ENCODE measurements at regions not wholly inside any gene's neighbourhood (a gene's known extent, or its start where the extent isn't known, plus 50 kb on each side); places are given as distances from the start of the nearest gene placed in this dataset.

DNA sequence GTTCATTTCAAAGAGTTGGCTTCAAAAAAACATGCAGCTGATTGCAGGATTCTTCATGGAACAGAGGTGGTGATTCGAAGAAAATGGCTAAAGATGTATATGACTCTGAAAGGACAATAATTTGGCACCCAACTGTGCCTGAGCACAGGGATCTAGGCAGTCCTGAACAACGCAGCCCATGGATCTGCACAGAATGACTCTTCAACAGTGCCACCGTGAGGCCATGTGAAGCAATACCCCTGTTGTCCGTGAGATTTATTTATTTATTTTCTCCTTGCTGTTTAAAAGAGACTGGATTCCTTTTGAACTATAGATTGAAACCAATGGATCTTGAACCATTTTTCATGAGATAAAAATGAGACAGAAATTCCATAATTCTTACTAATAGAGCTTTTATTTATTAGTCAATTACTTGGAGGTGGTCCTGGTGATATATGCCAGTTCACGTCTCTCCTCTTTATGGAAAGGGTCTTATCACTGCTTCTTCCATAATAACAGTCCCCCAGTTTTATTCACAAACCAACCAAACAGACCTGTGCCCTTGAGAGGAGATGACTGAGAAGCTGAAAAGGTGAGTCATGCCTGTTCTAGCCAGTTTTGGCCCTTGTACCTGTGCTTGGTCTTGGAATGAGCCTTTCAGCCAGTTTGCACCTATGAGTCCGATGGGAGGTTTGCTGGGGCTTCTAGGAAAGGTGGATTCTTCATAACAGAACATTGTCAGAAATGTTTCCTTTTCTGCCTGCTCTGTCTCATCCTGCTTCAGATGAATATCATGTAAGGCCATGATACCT, 1598.3 kb downstream of the AACS start:
- no peak for TF ChIP-seq CREB1 (IDR thresholded peaks at IDR 0.05; ENCODE audit: low read depth)
- TF ChIP-seq, protein P1, sequence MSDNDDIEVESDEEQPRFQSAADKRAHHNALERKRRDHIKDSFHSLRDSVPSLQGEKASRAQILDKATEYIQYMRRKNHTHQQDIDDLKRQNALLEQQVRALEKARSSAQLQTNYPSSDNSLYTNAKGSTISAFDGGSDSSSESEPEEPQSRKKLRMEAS (IDR thresholded peaks at IDR 0.05) = no peak
- TF ChIP-seq TAF1 (IDR thresholded peaks at IDR 0.05; ENCODE audit: low read depth) = no peak
- no peak for TF ChIP-seq TCF12 (IDR thresholded peaks at IDR 0.05; ENCODE audit: low read depth)
- peak; percentile 30; the same call in 1 of the 2 replicates for TF ChIP-seq RAD21 (IDR thresholded peaks at IDR 0.05; ENCODE audit: low read depth)

DNA sequence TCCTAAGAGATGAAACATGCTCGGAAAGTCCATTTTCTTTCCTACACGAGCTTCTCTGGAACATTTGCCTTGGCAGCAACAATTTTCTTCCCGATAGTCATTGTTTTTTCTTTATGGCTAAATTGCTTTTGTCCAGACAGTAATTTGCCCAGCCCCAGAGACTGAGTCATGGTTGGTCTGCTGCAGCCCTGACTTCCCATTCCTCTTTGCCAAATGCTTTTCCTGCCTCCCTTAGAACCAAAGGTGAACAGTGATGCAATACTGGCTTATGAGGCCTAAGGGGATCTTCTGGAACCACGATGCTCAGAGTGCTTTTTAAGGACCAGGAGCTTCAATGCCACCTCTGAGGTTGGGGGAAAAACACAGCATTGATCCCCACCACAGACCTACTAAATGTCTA, 1599.6 kb upstream of the TMEM132C start:
- TF ChIP-seq CEBPB (IDR thresholded peaks at IDR 0.05) = no peak
- TF ChIP-seq RAD21 (IDR thresholded peaks at IDR 0.05; ENCODE audit: low read depth) = no peak
- TF ChIP-seq TAF1 (IDR thresholded peaks at IDR 0.05; ENCODE audit: low read depth) = no peak
- no peak for TF ChIP-seq NFIC (IDR thresholded peaks at IDR 0.05)
- TF ChIP-seq CREB1 (IDR thresholded peaks at IDR 0.05; ENCODE audit: low read depth) = no peak
- no peak for TF ChIP-seq EP300 (IDR thresholded peaks at IDR 0.05; ENCODE audit: borderline replicate concordance)
- TF ChIP-seq, protein P2, sequence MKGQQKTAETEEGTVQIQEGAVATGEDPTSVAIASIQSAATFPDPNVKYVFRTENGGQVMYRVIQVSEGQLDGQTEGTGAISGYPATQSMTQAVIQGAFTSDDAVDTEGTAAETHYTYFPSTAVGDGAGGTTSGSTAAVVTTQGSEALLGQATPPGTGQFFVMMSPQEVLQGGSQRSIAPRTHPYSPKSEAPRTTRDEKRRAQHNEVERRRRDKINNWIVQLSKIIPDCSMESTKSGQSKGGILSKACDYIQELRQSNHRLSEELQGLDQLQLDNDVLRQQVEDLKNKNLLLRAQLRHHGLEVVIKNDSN (IDR thresholded peaks at IDR 0.05) = no peak
- TF ChIP-seq, protein P1 (IDR thresholded peaks at IDR 0.05) = no peak
- TF ChIP-seq FOXM1 (IDR thresholded peaks at IDR 0.05; ENCODE audit: borderline replicate concordance, low read depth) = no peak
- no peak for TF ChIP-seq YY1 (IDR thresholded peaks at IDR 0.05; ENCODE audit: low read depth)
- TF ChIP-seq, protein P3, sequence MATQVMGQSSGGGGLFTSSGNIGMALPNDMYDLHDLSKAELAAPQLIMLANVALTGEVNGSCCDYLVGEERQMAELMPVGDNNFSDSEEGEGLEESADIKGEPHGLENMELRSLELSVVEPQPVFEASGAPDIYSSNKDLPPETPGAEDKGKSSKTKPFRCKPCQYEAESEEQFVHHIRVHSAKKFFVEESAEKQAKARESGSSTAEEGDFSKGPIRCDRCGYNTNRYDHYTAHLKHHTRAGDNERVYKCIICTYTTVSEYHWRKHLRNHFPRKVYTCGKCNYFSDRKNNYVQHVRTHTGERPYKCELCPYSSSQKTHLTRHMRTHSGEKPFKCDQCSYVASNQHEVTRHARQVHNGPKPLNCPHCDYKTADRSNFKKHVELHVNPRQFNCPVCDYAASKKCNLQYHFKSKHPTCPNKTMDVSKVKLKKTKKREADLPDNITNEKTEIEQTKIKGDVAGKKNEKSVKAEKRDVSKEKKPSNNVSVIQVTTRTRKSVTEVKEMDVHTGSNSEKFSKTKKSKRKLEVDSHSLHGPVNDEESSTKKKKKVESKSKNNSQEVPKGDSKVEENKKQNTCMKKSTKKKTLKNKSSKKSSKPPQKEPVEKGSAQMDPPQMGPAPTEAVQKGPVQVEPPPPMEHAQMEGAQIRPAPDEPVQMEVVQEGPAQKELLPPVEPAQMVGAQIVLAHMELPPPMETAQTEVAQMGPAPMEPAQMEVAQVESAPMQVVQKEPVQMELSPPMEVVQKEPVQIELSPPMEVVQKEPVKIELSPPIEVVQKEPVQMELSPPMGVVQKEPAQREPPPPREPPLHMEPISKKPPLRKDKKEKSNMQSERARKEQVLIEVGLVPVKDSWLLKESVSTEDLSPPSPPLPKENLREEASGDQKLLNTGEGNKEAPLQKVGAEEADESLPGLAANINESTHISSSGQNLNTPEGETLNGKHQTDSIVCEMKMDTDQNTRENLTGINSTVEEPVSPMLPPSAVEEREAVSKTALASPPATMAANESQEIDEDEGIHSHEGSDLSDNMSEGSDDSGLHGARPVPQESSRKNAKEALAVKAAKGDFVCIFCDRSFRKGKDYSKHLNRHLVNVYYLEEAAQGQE (IDR thresholded peaks at IDR 0.05; ENCODE audit: low read depth) = no peak

DNA sequence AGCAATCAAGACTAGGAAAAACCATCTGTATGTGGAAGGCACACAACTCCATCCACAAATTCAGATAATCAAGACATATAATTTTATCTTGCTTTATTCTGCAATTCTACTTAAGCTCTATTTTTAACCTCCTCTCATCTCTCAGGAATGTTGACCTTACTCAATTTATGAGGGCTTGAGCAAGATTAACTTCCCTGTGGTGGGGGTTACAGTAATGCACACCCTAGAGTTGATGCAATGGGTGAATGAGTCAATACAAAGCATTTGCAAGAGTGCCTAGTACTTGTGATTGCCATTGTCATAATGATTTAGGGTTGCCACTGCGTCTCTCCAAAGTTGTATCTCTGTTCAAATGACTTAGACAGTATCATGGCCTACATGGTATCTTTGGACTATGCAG, 1598.4 kb upstream of the TMEM132C start:
- TF ChIP-seq NFIC (IDR thresholded peaks at IDR 0.05) (no peak), EP300 (IDR thresholded peaks at IDR 0.05; ENCODE audit: borderline replicate concordance) (no peak), FOXM1 (IDR thresholded peaks at IDR 0.05; ENCODE audit: borderline replicate concordance, low read depth) (no peak), TAF1 (IDR thresholded peaks at IDR 0.05; ENCODE audit: low read depth) (no peak), YY1 (IDR thresholded peaks at IDR 0.05; ENCODE audit: low read depth) (no peak), CREB1 (IDR thresholded peaks at IDR 0.05; ENCODE audit: low read depth) (no peak), ZBTB7A (IDR thresholded peaks at IDR 0.05; ENCODE audit: low read depth) (no peak), EGR1 (IDR thresholded peaks at IDR 0.05) (no peak), CEBPB (IDR thresholded peaks at IDR 0.05) (no peak), TEAD4 (IDR thresholded peaks at IDR 0.05) (no peak), TCF12 (IDR thresholded peaks at IDR 0.05; ENCODE audit: low read depth) (no peak)
- TF ChIP-seq, protein P2 (IDR thresholded peaks at IDR 0.05) = no peak
- TF ChIP-seq, protein P3 (IDR thresholded peaks at IDR 0.05; ENCODE audit: low read depth) = no peak
- TF ChIP-seq, protein P1 (IDR thresholded peaks at IDR 0.05) = no peak

DNA sequence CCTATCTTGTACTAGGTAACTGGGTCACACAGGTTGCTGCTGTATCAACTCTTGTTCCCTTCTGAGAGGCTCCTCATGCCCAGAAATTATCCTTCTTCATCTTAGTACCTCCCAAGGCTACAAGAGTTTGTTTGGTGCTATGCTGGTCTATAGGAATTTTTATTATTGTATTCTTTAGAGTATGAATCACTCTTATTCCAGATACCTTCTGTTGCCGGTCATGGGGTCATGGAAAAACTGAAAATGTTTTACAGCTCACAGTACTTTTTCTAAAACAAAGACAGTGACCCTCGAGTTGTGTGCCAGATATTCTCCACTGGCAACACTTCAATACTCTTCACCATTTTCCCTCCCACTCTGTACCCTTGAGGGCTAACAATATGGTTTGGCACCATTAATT, 1598.0 kb upstream of the TMEM132C start:
- TF ChIP-seq, protein P3 (IDR thresholded peaks at IDR 0.05; ENCODE audit: low read depth) = no peak
- TF ChIP-seq FOXM1 (IDR thresholded peaks at IDR 0.05; ENCODE audit: borderline replicate concordance, low read depth) = no peak
